ENCODE measurements at regions not wholly inside any gene's neighbourhood (a gene's known extent, or its start where the extent isn't known, plus 50 kb on each side); places are given as distances from the start of the nearest gene placed in this dataset.

GRCh38 chr2:150643114-150643725 lies 155.8 kb upstream of the RND3 start:
- DNase-seq: no peak

- DNase-seq: no peak
Measured at GRCh38 chr2:150640039-150640438, 152.6 kb upstream of the RND3 start.

- DNase-seq: no peak
Measured at GRCh38 chr2:150639383-150639782, 151.9 kb upstream of the RND3 start.

GRCh38 chr2:150631236-150631821 lies 143.9 kb upstream of the RND3 start:
- no peak for DNase-seq

GRCh38 chr2:150630587-150631235 lies 143.2 kb upstream of the RND3 start:
- no peak for DNase-seq

- no peak for DNase-seq
Measured at GRCh38 chr2:150627526-150627925, 140.1 kb upstream of the RND3 start.

- DNase-seq: no peak
Measured at GRCh38 chr2:150626934-150627411, 139.5 kb upstream of the RND3 start.

GRCh38 chr2:150625741-150626140 lies 138.3 kb upstream of the RND3 start:
- DNase-seq: no peak

GRCh38 chr2:150625303-150625702 lies 137.8 kb upstream of the RND3 start:
- DNase-seq: no peak

- no peak for DNase-seq
Measured at GRCh38 chr2:150624001-150624401, 136.5 kb upstream of the RND3 start.

GRCh38 chr2:150621526-150622213 lies 134.2 kb upstream of the RND3 start:
- DNase-seq: no peak

- no peak for DNase-seq
Measured at GRCh38 chr2:150620855-150621254, 133.4 kb upstream of the RND3 start.

GRCh38 chr2:150620416-150620815 lies 132.9 kb upstream of the RND3 start:
- DNase-seq: no peak

GRCh38 chr2:150619607-150620330 lies 132.3 kb upstream of the RND3 start:
- no peak for DNase-seq

- no peak for DNase-seq
Measured at GRCh38 chr2:150618245-150618895, 130.9 kb upstream of the RND3 start.

- no peak for DNase-seq
Measured at GRCh38 chr2:150617351-150617978, 130.0 kb upstream of the RND3 start.

- DNase-seq: no peak
Measured at GRCh38 chr2:150612957-150613710, 125.7 kb upstream of the RND3 start.

- no peak for DNase-seq
Measured at GRCh38 chr2:150610670-150611279, 123.3 kb upstream of the RND3 start.

GRCh38 chr2:150609831-150610582 lies 122.5 kb upstream of the RND3 start:
- DNase-seq: no peak

GRCh38 chr2:150608341-150608740 lies 120.9 kb upstream of the RND3 start:
- DNase-seq: no peak

Data from activated CD4-positive, alpha-beta T cell treated with anti-CD3 and anti-CD28 coated beads, Interleukin-2, amount 50 U/mL, for 4 hours (primary cell).